Stomach (tissue), 4 donors: ENCODE measurements at regions not wholly inside any gene's neighbourhood (a gene's known extent, or its start where the extent isn't known, plus 50 kb on each side); places are given as distances from the start of the nearest gene placed in this dataset.

Experiments used
- EP300 ChIP-seq: sonication (generic); formaldehyde crosslinking; IDR thresholded peaks from one replicate; pipeline ENCODE4 v1.6.1; 2017; ENCODE audit warnings: antibody characterized with exemption
- POLR2A ChIP-seq, 4 donors: fragments of 450-650 bp; IDR thresholded peaks; one replicate each; pipeline ENCODE4 v1.6.1; 2016; ENCODE audit warnings: antibody characterized with exemption in 4 of 4, control low read depth in 2 of 4, mild to moderate bottlenecking in 1 of 4, moderate library complexity in 1 of 4
- POLR2AphosphoS5 ChIP-seq, 3 donors: sonication (generic); formaldehyde crosslinking; IDR thresholded peaks; one replicate each; pipeline ENCODE4 v1.6.1; 2016; ENCODE audit warnings: antibody characterized with exemption in 3 of 3
- TF ChIP-seq, protein P1 (sequence below), 7 experiments: fragments of 450-650 bp in 4 of 7; fragments of 200-600 bp in 3 of 7; sonication (generic) in 3 of 7; IDR thresholded peaks; one replicate each; pipeline ENCODE4 v1.5.1; 2016 to 2019; ENCODE audit warnings: antibody characterized with exemption in 7 of 7, control low read depth in 2 of 7, mild to moderate bottlenecking in 1 of 7

DNA sequence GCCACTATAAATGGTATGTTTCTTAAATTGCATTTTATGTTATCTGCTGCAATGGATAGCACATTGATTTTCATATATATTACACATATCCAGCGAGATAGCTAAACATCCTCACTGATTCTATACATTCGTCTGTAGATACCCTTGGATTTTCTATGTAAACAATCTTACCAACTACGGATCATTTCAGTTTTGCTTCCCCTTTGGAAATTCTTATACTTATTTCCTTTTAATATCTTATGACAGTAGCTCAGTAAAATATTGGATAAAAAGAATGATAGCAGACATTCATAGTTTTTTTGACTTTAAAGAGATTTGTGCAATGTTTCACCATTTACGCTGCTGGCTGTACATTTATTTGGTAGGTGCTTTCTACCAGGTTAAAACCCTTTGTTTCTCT is 254.9 kb downstream of the SYK start:
- TF ChIP-seq, protein P1, sequence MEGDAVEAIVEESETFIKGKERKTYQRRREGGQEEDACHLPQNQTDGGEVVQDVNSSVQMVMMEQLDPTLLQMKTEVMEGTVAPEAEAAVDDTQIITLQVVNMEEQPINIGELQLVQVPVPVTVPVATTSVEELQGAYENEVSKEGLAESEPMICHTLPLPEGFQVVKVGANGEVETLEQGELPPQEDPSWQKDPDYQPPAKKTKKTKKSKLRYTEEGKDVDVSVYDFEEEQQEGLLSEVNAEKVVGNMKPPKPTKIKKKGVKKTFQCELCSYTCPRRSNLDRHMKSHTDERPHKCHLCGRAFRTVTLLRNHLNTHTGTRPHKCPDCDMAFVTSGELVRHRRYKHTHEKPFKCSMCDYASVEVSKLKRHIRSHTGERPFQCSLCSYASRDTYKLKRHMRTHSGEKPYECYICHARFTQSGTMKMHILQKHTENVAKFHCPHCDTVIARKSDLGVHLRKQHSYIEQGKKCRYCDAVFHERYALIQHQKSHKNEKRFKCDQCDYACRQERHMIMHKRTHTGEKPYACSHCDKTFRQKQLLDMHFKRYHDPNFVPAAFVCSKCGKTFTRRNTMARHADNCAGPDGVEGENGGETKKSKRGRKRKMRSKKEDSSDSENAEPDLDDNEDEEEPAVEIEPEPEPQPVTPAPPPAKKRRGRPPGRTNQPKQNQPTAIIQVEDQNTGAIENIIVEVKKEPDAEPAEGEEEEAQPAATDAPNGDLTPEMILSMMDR (IDR thresholded peaks at IDR 0.05), result no peak
- TF ChIP-seq POLR2A (IDR thresholded peaks at IDR 0.05) (no peak), POLR2AphosphoS5 (IDR thresholded peaks at IDR 0.05) (no peak), EP300 (no peak)
